ENCODE measurements at regions not wholly inside any gene's neighbourhood (a gene's known extent, or its start where the extent isn't known, plus 50 kb on each side); places are given as distances from the start of the nearest gene placed in this dataset.

DNA sequence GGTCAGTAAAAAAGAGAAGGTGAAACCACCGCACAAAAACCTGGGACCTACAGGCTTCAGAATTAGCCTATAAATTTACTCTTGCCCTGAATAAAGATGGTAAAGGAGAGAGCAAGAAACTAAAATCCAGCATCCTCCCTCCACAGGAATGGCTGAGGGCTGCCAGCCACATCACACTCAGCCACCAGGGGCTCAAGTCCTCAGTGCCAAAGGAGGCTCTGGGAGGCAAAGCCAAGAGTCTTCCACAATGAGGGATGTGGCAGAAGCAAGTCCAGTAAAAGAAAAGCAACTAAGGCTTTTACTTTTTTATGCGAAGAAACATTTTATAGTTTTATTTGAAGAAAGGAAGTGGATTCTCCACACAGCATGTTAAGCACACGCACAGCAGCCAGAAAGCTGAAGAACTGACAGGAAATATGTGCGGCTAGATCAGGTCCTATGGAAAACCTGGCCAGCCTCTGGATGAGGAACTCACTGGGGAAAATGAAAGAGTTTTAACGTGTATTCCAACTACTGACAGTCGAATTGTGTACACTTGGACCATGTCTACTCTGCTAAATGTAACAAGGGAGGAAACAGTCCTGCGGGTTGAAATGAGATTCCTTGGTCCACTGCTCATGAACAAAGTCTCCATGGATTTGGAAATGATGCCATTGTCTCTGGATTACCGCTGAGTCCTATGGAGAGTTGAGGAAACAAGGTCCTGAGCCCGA lies 219.4 kb upstream of the SSTR4 start:
- TF ChIP-seq, protein P1, sequence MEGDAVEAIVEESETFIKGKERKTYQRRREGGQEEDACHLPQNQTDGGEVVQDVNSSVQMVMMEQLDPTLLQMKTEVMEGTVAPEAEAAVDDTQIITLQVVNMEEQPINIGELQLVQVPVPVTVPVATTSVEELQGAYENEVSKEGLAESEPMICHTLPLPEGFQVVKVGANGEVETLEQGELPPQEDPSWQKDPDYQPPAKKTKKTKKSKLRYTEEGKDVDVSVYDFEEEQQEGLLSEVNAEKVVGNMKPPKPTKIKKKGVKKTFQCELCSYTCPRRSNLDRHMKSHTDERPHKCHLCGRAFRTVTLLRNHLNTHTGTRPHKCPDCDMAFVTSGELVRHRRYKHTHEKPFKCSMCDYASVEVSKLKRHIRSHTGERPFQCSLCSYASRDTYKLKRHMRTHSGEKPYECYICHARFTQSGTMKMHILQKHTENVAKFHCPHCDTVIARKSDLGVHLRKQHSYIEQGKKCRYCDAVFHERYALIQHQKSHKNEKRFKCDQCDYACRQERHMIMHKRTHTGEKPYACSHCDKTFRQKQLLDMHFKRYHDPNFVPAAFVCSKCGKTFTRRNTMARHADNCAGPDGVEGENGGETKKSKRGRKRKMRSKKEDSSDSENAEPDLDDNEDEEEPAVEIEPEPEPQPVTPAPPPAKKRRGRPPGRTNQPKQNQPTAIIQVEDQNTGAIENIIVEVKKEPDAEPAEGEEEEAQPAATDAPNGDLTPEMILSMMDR (IDR thresholded peaks at IDR 0.05), result no peak
- TF ChIP-seq ZFX (IDR thresholded peaks at IDR 0.05; ENCODE audit: borderline replicate concordance), result no peak
